Cardiac fibroblast (primary cell): ENCODE measurements at regions not wholly inside any gene's neighbourhood (a gene's known extent, or its start where the extent isn't known, plus 50 kb on each side); places are given as distances from the start of the nearest gene placed in this dataset.

Experiments used
- DNase-seq, 2 donors: peaks; one replicate each; pipeline versions ENCODE4 v3.0.0 to v3.0.0-alpha.2; 2010; ENCODE audit warnings: low read depth in 2 of 2
- H3K4me3 ChIP-seq, 2 donors: replicated peaks in 1 of 2; 1 replicate in 1 of 2; 2 replicates in 1 of 2; pipeline ENCODE4 v1.5.1; 2011; ENCODE audit warnings: low read depth in 2 of 2, low read length in 2 of 2, mild to moderate bottlenecking in 2 of 2, moderate library complexity in 1 of 2
- TF ChIP-seq, protein P1 (sequence below): IDR thresholded peaks from one replicate; pipeline ENCODE4 v1.5.1; 2011; ENCODE audit warnings: low read depth, mild to moderate bottlenecking, low read length, inconsistent platforms

DNA sequence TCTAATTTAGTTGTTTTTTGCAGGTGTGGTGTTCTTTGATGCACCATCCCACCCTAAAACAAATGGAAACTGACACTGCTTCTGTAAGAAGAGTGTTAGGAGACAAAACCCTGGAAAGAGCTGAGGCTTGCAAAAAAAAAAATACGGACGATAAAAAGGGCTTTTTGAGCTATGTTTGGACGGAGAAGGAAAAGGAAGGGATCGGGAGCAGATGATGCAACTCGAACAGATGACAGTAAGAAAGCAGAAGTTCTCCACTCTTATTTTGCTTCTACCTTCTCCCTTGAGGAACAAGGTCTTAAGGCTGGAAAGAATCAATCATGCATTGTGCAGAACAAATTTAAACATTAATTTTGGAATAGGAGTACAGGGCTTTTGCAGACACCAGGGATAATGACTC lies 136.7 kb downstream of the MAF start:
- no peak for DNase-seq
- no peak overlapping the region for H3K4me3 ChIP-seq
- TF ChIP-seq, protein P1, sequence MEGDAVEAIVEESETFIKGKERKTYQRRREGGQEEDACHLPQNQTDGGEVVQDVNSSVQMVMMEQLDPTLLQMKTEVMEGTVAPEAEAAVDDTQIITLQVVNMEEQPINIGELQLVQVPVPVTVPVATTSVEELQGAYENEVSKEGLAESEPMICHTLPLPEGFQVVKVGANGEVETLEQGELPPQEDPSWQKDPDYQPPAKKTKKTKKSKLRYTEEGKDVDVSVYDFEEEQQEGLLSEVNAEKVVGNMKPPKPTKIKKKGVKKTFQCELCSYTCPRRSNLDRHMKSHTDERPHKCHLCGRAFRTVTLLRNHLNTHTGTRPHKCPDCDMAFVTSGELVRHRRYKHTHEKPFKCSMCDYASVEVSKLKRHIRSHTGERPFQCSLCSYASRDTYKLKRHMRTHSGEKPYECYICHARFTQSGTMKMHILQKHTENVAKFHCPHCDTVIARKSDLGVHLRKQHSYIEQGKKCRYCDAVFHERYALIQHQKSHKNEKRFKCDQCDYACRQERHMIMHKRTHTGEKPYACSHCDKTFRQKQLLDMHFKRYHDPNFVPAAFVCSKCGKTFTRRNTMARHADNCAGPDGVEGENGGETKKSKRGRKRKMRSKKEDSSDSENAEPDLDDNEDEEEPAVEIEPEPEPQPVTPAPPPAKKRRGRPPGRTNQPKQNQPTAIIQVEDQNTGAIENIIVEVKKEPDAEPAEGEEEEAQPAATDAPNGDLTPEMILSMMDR: no peak

DNA sequence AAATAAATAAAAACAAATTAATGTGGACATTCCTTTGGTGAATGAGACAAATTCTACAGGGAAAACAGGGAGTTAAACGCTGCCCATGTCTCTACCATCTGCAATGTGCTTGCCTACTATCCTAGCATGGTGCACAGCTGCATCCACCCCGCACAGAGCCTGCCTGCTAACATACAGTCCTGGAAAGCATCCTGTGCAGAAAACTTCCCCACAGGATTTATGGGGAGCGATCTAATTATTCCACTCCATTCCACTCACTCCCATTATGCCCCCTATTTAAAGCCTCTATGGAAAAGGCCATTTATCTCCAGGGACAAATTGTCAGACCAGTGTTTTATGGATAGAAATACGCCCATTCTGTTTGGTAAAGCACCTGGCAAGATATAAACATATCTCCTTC lies 144.5 kb downstream of the MAF start:
- H3K4me3 ChIP-seq: no peak overlapping the region
- DNase-seq: no peak
- TF ChIP-seq, protein P1: no peak

DNA sequence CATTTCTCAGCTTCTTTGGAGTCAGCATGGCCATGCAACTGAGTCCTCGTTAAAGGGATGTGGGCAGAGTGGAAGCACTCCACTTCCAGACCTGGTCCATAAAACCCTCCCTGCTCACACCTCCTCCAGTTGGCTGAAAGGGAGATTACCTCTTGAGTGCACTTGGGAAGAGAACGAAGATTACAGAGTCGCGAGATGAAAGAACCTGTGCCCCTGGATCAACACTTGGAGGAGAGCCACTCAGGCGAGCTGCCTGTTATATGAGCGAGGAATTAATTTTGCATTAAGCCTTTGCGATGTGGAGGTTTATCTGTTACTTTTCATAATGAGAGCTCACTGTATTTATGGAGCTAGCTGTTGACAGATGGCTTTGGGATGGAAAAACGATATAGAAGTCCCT lies 147.9 kb downstream of the MAF start:
- TF ChIP-seq, protein P1: no peak
- no peak for DNase-seq
- H3K4me3 ChIP-seq: no peak overlapping the region

DNA sequence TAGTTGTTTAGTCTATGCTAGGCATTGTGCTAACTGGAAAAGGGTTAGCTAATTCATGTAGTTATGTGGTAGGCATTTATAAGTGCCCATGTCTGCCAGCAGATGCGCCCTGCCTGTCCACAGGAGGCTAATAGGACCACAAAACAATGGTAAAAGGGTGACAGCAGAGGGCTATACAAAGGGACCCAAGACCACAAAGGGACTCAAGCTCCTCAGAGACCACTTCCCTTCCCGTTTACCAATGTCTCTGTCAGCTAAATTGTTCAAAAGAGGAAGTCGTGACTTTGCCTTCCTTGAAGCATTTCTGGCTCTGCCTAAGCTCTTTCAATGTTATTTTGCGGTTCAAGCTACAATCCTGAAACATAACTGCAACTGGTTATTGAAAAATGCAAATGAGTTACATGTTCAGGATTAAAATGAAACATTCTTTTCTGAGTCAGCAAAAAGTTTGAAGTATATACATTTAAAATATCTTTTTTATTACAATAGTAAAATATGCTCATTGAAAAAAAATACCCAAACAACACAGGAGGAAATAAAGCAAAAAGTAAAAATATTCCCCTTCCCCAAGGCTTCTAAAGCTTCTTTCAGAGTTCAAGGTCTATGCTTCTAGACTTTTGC lies 149.2 kb downstream of the MAF start:
- TF ChIP-seq, protein P1: no peak
- H3K4me3 ChIP-seq: no peak overlapping the region
- no peak for DNase-seq

DNA sequence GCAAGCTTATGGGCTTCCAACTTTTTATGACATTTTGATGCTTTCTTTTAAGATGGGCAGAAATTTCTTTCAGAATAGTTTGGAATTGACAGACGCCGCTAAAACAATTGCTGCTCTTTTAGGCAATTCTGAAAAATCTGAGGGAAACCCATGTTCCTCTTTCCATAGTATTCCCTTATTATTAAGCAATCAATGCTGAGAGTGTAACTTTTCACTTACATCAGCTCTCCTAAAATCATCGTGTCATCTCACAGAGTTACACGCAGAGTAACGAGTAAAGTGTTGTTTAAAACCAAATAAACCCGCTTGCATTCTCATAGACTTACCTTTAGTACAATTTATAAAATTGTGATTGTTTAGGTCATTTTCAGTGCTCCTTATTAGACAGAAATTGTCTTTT lies 150.6 kb downstream of the MAF start:
- no peak overlapping the region for H3K4me3 ChIP-seq
- no peak for DNase-seq
- TF ChIP-seq, protein P1: no peak

DNA sequence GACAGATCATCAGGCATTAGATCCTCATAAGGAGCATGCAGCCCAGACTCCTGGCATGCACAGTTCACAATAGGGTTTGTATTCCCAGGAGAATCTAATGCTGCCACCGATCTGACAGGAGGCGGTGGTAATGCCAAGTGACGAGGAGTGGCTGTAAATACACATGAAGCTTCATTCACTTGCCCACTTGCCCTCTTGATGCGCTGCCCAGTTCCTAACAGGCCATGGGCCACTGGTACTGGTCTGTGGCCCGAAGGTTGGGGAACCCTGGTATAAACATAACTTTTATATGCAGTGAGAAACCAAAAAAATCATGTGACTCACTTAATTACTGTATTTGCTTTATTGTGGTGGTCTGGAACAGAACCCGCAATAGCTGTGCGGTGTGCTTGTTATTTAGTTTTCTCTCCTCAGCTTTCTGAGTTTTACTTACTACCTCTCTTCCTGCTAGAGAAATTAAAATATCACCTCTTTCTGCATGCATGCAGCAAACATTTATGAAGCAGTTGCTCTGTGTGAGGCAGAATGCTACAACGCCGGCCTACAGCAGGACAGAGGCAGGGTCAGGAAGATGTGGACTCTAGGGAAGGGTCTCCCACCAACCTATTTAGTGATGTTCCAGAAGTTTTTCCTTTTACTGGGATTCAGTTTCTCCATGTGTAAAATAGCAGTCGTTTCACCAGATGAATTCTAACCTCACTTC lies 151.3 kb downstream of the MAF start:
- no peak overlapping the region for H3K4me3 ChIP-seq
- TF ChIP-seq, protein P1: no peak
- no peak for DNase-seq
